Rectal smooth muscle tissue (tissue), 1 donor: ENCODE measurements at regions not wholly inside any gene's neighbourhood (a gene's known extent, or its start where the extent isn't known, plus 50 kb on each side); places are given as distances from the start of the nearest gene placed in this dataset.
"Not testable (repeated sequence)": the region's sequence is repeated elsewhere in the genome, so short reads cannot be mapped to it uniquely, and the experiment has no call there.

Experiments used
- H3K27ac ChIP-seq: one replicate; pipeline ENCODE4 v1.7.0; 2013; ENCODE audit warnings: low read depth, low read length, inconsistent platforms
- H3K27me3 ChIP-seq: one replicate; pipeline ENCODE4 v1.7.0; 2013; ENCODE audit warnings: low read length; ENCODE audit not compliant: control insufficient read depth, insufficient read depth
- H3K36me3 ChIP-seq: one replicate; pipeline ENCODE4 v1.7.0; 2013; ENCODE audit warnings: low read length; ENCODE audit not compliant: control insufficient read depth, insufficient read depth
- H3K4me1 ChIP-seq: one replicate; pipeline ENCODE4 v1.7.0; 2013; ENCODE audit warnings: low read length; ENCODE audit not compliant: control insufficient read depth, insufficient read depth
- H3K4me3 ChIP-seq: one replicate; pipeline ENCODE4 v1.7.0; 2013; ENCODE audit warnings: low read length
- H3K9ac ChIP-seq: one replicate; pipeline ENCODE4 v1.7.0; 2013; ENCODE audit warnings: low read length

GRCh38 chr5:102154791-102155605 lies 141.1 kb downstream of the SLCO4C1 start:
- H3K4me3 ChIP-seq, H3K27ac ChIP-seq, H3K27me3 ChIP-seq, H3K4me1 ChIP-seq, H3K9ac ChIP-seq, H3K36me3 ChIP-seq: not testable (repeated sequence)

GRCh38 chr5:102154291-102154690 lies 141.8 kb downstream of the SLCO4C1 start:
- Histone ChIP-seq H3K4me3 (no peak overlapping the region), H3K36me3 (no peaks in the 10 kb centered on the region), H3K9ac (no peak overlapping the region), H3K4me1 (no peaks in the 10 kb centered on the region), H3K27ac (no peak overlapping the region), H3K27me3 (no peaks in the 10 kb centered on the region)

- no peak overlapping the region for H3K4me3 ChIP-seq
- no peak overlapping the region for H3K9ac ChIP-seq
- H3K36me3 ChIP-seq: no peaks in the 10 kb centered on the region
- no peak overlapping the region for H3K27ac ChIP-seq
- H3K27me3 ChIP-seq: no peaks in the 10 kb centered on the region
- H3K4me1 ChIP-seq: no peaks in the 10 kb centered on the region
These were observed 142.9 kb downstream of the SLCO4C1 start for GRCh38 chr5:102153003-102153759.

- no peak overlapping the region for H3K27ac ChIP-seq
- H3K9ac ChIP-seq: no peak overlapping the region
- H3K4me1 ChIP-seq: no peaks in the 10 kb centered on the region
- H3K27me3 ChIP-seq: no peaks in the 10 kb centered on the region
- H3K36me3 ChIP-seq: no peaks in the 10 kb centered on the region
- no peak overlapping the region for H3K4me3 ChIP-seq
These were observed 157.1 kb downstream of the SLCO4C1 start for GRCh38 chr5:102139029-102139428.

- H3K36me3 ChIP-seq: no peaks in the 10 kb centered on the region
- H3K9ac ChIP-seq: no peak overlapping the region
- no peak overlapping the region for H3K4me3 ChIP-seq
- no peak overlapping the region for H3K27ac ChIP-seq
- no peaks in the 10 kb centered on the region for H3K27me3 ChIP-seq
- no peaks in the 10 kb centered on the region for H3K4me1 ChIP-seq
These were observed 157.8 kb downstream of the SLCO4C1 start for GRCh38 chr5:102138243-102138653.

- Histone ChIP-seq H3K9ac (no peak overlapping the region), H3K27me3 (no peaks in the 10 kb centered on the region), H3K36me3 (no peaks in the 10 kb centered on the region), H3K4me1 (no peaks in the 10 kb centered on the region), H3K27ac (no peak overlapping the region), H3K4me3 (no peak overlapping the region)
These were observed 165.2 kb downstream of the SLCO4C1 start for GRCh38 chr5:102130890-102131289.

GRCh38 chr5:102130386-102130785 lies 165.7 kb downstream of the SLCO4C1 start:
- Histone ChIP-seq H3K27me3 (no peaks in the 10 kb centered on the region), H3K9ac (no peak overlapping the region), H3K27ac (no peak overlapping the region), H3K4me3 (no peak overlapping the region), H3K36me3 (no peaks in the 10 kb centered on the region), H3K4me1 (no peaks in the 10 kb centered on the region)

GRCh38 chr5:102119252-102119651 lies 176.8 kb downstream of the SLCO4C1 start:
- Histone ChIP-seq H3K4me1 (no peaks in the 10 kb centered on the region), H3K9ac (no peak overlapping the region), H3K36me3 (no peaks in the 10 kb centered on the region), H3K27ac (no peak overlapping the region), H3K27me3 (no peaks in the 10 kb centered on the region), H3K4me3 (no peak overlapping the region)

- no peaks in the 10 kb centered on the region for H3K27me3 ChIP-seq
These were observed 180.3 kb downstream of the SLCO4C1 start for GRCh38 chr5:102115736-102116135.

GRCh38 chr5:102114525-102115069 lies 181.5 kb downstream of the SLCO4C1 start:
- no peak overlapping the region for H3K27ac ChIP-seq
- no peaks in the 10 kb centered on the region for H3K36me3 ChIP-seq
- H3K9ac ChIP-seq: no peak overlapping the region
- H3K27me3 ChIP-seq: no peaks in the 10 kb centered on the region
- no peak overlapping the region for H3K4me3 ChIP-seq
- H3K4me1 ChIP-seq: no peaks in the 10 kb centered on the region

More at GRCh38 chr5:102115736-102116135, 180.3 kb downstream of the SLCO4C1 start:
- H3K4me1 ChIP-seq: no peaks in the 10 kb centered on the region
- H3K9ac ChIP-seq: no peak overlapping the region
- H3K4me3 ChIP-seq: no peak overlapping the region
- no peaks in the 10 kb centered on the region for H3K36me3 ChIP-seq
- no peak overlapping the region for H3K27ac ChIP-seq

- Histone ChIP-seq H3K27me3 (no peaks in the 10 kb centered on the region), H3K4me1 (no peaks in the 10 kb centered on the region), H3K36me3 (no peaks in the 10 kb centered on the region), H3K27ac (no peak overlapping the region), H3K4me3 (no peak overlapping the region), H3K9ac (no peak overlapping the region)
These were observed 188.2 kb downstream of the SLCO4C1 start for GRCh38 chr5:102107865-102108264.

- H3K4me3 ChIP-seq: no peak overlapping the region
- H3K36me3 ChIP-seq: no peaks in the 10 kb centered on the region
- H3K4me1 ChIP-seq: no peaks in the 10 kb centered on the region
- H3K9ac ChIP-seq: no peak overlapping the region
- no peak overlapping the region for H3K27ac ChIP-seq
- no peaks in the 10 kb centered on the region for H3K27me3 ChIP-seq
These were observed 189.5 kb downstream of the SLCO4C1 start for GRCh38 chr5:102106599-102106998.
